ENCODE measurements at regions not wholly inside any gene's neighbourhood (a gene's known extent, or its start where the extent isn't known, plus 50 kb on each side); places are given as distances from the start of the nearest gene placed in this dataset.

GRCh38 chr6:68046302-68046701 is 588.8 kb upstream of the ADGRB3 start:
- TF ChIP-seq POLR2AphosphoS5 (IDR thresholded peaks at IDR 0.05; ENCODE audit: low read depth, low read length) (no peak), TAF1 (IDR thresholded peaks at IDR 0.05; ENCODE audit: borderline replicate concordance, insufficient read depth, low read length) (no peak)
- TF ChIP-seq, protein P1, sequence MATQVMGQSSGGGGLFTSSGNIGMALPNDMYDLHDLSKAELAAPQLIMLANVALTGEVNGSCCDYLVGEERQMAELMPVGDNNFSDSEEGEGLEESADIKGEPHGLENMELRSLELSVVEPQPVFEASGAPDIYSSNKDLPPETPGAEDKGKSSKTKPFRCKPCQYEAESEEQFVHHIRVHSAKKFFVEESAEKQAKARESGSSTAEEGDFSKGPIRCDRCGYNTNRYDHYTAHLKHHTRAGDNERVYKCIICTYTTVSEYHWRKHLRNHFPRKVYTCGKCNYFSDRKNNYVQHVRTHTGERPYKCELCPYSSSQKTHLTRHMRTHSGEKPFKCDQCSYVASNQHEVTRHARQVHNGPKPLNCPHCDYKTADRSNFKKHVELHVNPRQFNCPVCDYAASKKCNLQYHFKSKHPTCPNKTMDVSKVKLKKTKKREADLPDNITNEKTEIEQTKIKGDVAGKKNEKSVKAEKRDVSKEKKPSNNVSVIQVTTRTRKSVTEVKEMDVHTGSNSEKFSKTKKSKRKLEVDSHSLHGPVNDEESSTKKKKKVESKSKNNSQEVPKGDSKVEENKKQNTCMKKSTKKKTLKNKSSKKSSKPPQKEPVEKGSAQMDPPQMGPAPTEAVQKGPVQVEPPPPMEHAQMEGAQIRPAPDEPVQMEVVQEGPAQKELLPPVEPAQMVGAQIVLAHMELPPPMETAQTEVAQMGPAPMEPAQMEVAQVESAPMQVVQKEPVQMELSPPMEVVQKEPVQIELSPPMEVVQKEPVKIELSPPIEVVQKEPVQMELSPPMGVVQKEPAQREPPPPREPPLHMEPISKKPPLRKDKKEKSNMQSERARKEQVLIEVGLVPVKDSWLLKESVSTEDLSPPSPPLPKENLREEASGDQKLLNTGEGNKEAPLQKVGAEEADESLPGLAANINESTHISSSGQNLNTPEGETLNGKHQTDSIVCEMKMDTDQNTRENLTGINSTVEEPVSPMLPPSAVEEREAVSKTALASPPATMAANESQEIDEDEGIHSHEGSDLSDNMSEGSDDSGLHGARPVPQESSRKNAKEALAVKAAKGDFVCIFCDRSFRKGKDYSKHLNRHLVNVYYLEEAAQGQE (IDR thresholded peaks at IDR 0.05; ENCODE audit: insufficient read depth in 1 of 2, low read depth in 2 of 2, low read length in 2 of 2), result no peak
